HAP-1 (cell line): ENCODE measurements at regions not wholly inside any gene's neighbourhood (a gene's known extent, or its start where the extent isn't known, plus 50 kb on each side); places are given as distances from the start of the nearest gene placed in this dataset.

Experiments
- DNase-seq, 2 experiments: peaks; one replicate each; pipeline ENCODE4 v3.0.0-alpha.2; 2016 to 2020; ENCODE audit warnings: low spot score in 2 of 2
- H3K27me3 ChIP-seq: fragments of 250-450 bp; sonication (Bioruptor Pico); 2 replicates; pipeline ENCODE4 v1.5.1; 2020; ENCODE audit warnings: low read depth, mild to moderate bottlenecking, moderate library complexity
- H3K36me3 ChIP-seq: fragments of 250-450 bp; sonication (Bioruptor Pico); replicated peaks from 2 replicates; pipeline ENCODE4 v1.5.1; 2020; ENCODE audit warnings: mild to moderate bottlenecking
- H3K4me1 ChIP-seq: fragments of 250-450 bp; sonication (Bioruptor Pico); 2 replicates; pipeline ENCODE4 v1.5.1; 2020; ENCODE audit warnings: mild to moderate bottlenecking
- H3K4me3 ChIP-seq: fragments of 250-450 bp; sonication (Bioruptor Pico); 2 replicates; pipeline ENCODE4 v1.5.1; 2020; ENCODE audit warnings: mild to moderate bottlenecking, moderate library complexity
- H3K9me3 ChIP-seq: fragments of 250-450 bp; sonication (Bioruptor Pico); 2 replicates; pipeline ENCODE4 v1.5.1; 2020; ENCODE audit warnings: mild to moderate bottlenecking, moderate library complexity
- in situ Hi-C: fragments of 300-500 bp; cut with MboI; formaldehyde crosslinking; loops from 3 replicates; pipeline ENCODE4 v1.14.3; 2020; ENCODE audit warnings: low sequenced_read_pairs, inconsistent platforms, mixed read lengths

GRCh38 chr6:40298207-40298606, 289.0 kb downstream of the LRFN2 start:
- Histone ChIP-seq H3K27me3 (no peaks in the 10 kb centered on the region), H3K9me3 (no peaks in the 10 kb centered on the region), H3K4me3 (no peak overlapping the region), H3K4me1 (no peaks in the 10 kb centered on the region), H3K36me3 (no peaks in the 10 kb centered on the region)
- in situ Hi-C loops, result no loop called here
- no peak for DNase-seq

- Histone ChIP-seq H3K9me3 (no peaks in the 10 kb centered on the region), H3K27me3 (no peaks in the 10 kb centered on the region), H3K4me3 (no peak overlapping the region), H3K4me1 (no peaks in the 10 kb centered on the region), H3K36me3 (no peaks in the 10 kb centered on the region)
- no peak for DNase-seq
- in situ Hi-C loops, result no loop called here
These were observed 291.8 kb downstream of the LRFN2 start for GRCh38 chr6:40295251-40295950.

- no peaks in the 10 kb centered on the region for H3K9me3 ChIP-seq
- H3K4me1 ChIP-seq, result no peaks in the 10 kb centered on the region
- no peaks in the 10 kb centered on the region for H3K27me3 ChIP-seq
- H3K36me3 ChIP-seq, result no peaks in the 10 kb centered on the region
- in situ Hi-C loops, result no loop called here
- DNase-seq, result no peak
- no peak overlapping the region for H3K4me3 ChIP-seq
These were observed 293.5 kb downstream of the LRFN2 start for GRCh38 chr6:40293460-40294185.

- no peaks in the 10 kb centered on the region for H3K4me1 ChIP-seq
- in situ Hi-C loops, result no loop called here
- no peaks in the 10 kb centered on the region for H3K36me3 ChIP-seq
- no peak overlapping the region for H3K4me3 ChIP-seq
- H3K9me3 ChIP-seq, result no peaks in the 10 kb centered on the region
- no peak for DNase-seq
- no peaks in the 10 kb centered on the region for H3K27me3 ChIP-seq
These were observed 294.1 kb downstream of the LRFN2 start for GRCh38 chr6:40293060-40293459.

- H3K27me3 ChIP-seq, result no peaks in the 10 kb centered on the region
- DNase-seq, result no peak
- H3K36me3 ChIP-seq, result no peaks in the 10 kb centered on the region
- no peaks in the 10 kb centered on the region for H3K9me3 ChIP-seq
- in situ Hi-C loops, result no loop called here
- H3K4me1 ChIP-seq, result no peaks in the 10 kb centered on the region
- no peak overlapping the region for H3K4me3 ChIP-seq
These were observed 296.3 kb downstream of the LRFN2 start for GRCh38 chr6:40290816-40291215.

GRCh38 chr6:40288919-40289318, 298.2 kb downstream of the LRFN2 start:
- Histone ChIP-seq H3K27me3 (no peaks in the 10 kb centered on the region), H3K4me1 (no peaks in the 10 kb centered on the region), H3K36me3 (no peaks in the 10 kb centered on the region), H3K4me3 (no peak overlapping the region), H3K9me3 (no peaks in the 10 kb centered on the region)
- no peak for DNase-seq
- in situ Hi-C loops, result no loop called here

GRCh38 chr6:40287296-40287850, 299.8 kb downstream of the LRFN2 start:
- H3K36me3 ChIP-seq, result no peaks in the 10 kb centered on the region
- in situ Hi-C loops, result no loop called here
- H3K4me1 ChIP-seq, result no peaks in the 10 kb centered on the region

GRCh38 chr6:40286721-40287120, 300.4 kb downstream of the LRFN2 start:
- no peaks in the 10 kb centered on the region for H3K36me3 ChIP-seq
- in situ Hi-C loops, result no loop called here
- H3K9me3 ChIP-seq, result no peaks in the 10 kb centered on the region
- H3K4me1 ChIP-seq, result no peaks in the 10 kb centered on the region
- H3K27me3 ChIP-seq, result no peaks in the 10 kb centered on the region
- H3K4me3 ChIP-seq, result no peak overlapping the region
- no peak for DNase-seq

More at GRCh38 chr6:40287296-40287850, 299.8 kb downstream of the LRFN2 start:
- H3K27me3 ChIP-seq, result no peaks in the 10 kb centered on the region
- no peaks in the 10 kb centered on the region for H3K9me3 ChIP-seq
- H3K4me3 ChIP-seq, result no peak overlapping the region
- DNase-seq, result no peak

GRCh38 chr6:40285996-40286395, 301.2 kb downstream of the LRFN2 start:
- DNase-seq, result no peak
- H3K9me3 ChIP-seq, result no peaks in the 10 kb centered on the region
- no peaks in the 10 kb centered on the region for H3K4me1 ChIP-seq
- H3K36me3 ChIP-seq, result no peaks in the 10 kb centered on the region
- no peak overlapping the region for H3K4me3 ChIP-seq
- in situ Hi-C loops, result no loop called here
- H3K27me3 ChIP-seq, result no peaks in the 10 kb centered on the region

- H3K9me3 ChIP-seq, result no peaks in the 10 kb centered on the region
- no peak for DNase-seq
- H3K36me3 ChIP-seq, result no peaks in the 10 kb centered on the region
- no peaks in the 10 kb centered on the region for H3K4me1 ChIP-seq
- no peaks in the 10 kb centered on the region for H3K27me3 ChIP-seq
- in situ Hi-C loops, result no loop called here
- H3K4me3 ChIP-seq, result no peak overlapping the region
These were observed 301.6 kb downstream of the LRFN2 start for GRCh38 chr6:40285535-40285934.

- H3K9me3 ChIP-seq, result no peaks in the 10 kb centered on the region
- H3K36me3 ChIP-seq, result no peaks in the 10 kb centered on the region
- H3K4me1 ChIP-seq, result no peaks in the 10 kb centered on the region
- no peak overlapping the region for H3K4me3 ChIP-seq
- no peaks in the 10 kb centered on the region for H3K27me3 ChIP-seq
- in situ Hi-C loops, result no loop called here
- no peak for DNase-seq
These were observed 304.2 kb downstream of the LRFN2 start for GRCh38 chr6:40282986-40283385.

GRCh38 chr6:40281402-40281801, 305.8 kb downstream of the LRFN2 start:
- Histone ChIP-seq H3K36me3 (no peaks in the 10 kb centered on the region), H3K27me3 (no peaks in the 10 kb centered on the region), H3K4me1 (no peaks in the 10 kb centered on the region), H3K4me3 (no peak overlapping the region), H3K9me3 (no peaks in the 10 kb centered on the region)
- in situ Hi-C loops, result no loop called here
- no peak for DNase-seq

GRCh38 chr6:40280231-40280630, 306.9 kb downstream of the LRFN2 start:
- in situ Hi-C loops, result no loop called here
- no peaks in the 10 kb centered on the region for H3K4me1 ChIP-seq
- DNase-seq, result no peak
- H3K27me3 ChIP-seq, result no peaks in the 10 kb centered on the region
- no peaks in the 10 kb centered on the region for H3K9me3 ChIP-seq
- H3K4me3 ChIP-seq, result no peak overlapping the region
- H3K36me3 ChIP-seq, result no peaks in the 10 kb centered on the region

GRCh38 chr6:40276141-40276540, 311.0 kb downstream of the LRFN2 start:
- DNase-seq, result no peak
- H3K9me3 ChIP-seq, result no peaks in the 10 kb centered on the region

More at GRCh38 chr6:40276141-40276540, 311.0 kb downstream of the LRFN2 start:
- in situ Hi-C loops, result no loop called here
- Histone ChIP-seq H3K4me3 (no peak overlapping the region), H3K36me3 (no peaks in the 10 kb centered on the region), H3K4me1 (no peaks in the 10 kb centered on the region), H3K27me3 (no peaks in the 10 kb centered on the region)
